GM18907 (cell line): ENCODE measurements at regions not wholly inside any gene's neighbourhood (a gene's known extent, or its start where the extent isn't known, plus 50 kb on each side); places are given as distances from the start of the nearest gene placed in this dataset.
"Not testable (repeated sequence)": the region's sequence is repeated elsewhere in the genome, so short reads cannot be mapped to it uniquely, and the experiment has no call there.

Source experiments
- ATAC-seq: cut with Tn5 transposase; IDR thresholded peaks from one replicate; pipeline ENCODE4 v1.9.1; 2021; ENCODE audit warnings: mild to moderate bottlenecking, moderate library complexity; ENCODE audit not compliant: unreplicated experiment

DNA sequence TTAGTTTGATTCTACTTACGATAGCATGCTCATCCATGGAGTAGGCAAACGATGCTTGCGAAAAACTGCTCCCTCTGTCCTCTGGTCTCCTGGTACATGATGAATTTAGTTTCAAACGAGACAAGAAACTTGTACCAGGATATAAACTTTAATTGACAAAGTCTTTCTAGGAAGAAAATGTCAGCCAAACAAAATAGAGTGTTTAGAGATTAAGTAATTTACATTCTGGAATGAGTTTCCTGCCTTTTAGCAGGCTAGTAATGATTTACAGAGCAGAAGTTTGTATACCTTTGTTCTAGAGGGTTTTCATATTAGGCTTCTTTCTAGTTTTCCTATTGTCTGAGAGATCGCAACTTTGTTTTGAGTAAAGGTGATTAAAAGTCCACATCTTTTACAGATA lies 206.9 kb downstream of the RPL10L start:
- no peak for ATAC-seq

DNA sequence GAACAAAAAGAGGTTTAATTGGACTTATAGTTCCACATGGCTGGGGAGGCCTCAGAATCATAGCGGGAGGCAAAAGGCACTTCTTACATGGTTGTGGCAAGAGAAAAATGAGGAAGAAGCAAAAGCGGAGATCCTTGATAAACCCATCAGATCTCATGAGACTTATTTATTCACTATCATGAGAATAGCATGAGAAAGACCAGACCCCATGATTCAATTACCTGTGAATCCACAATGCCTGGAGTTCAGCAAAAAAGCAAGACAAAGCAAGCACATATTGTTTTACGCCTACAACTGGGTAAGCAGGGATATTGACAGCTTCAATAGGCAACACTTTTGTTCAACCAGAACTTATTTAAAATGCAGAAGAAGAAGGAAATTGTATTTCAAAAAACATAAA lies 218.2 kb downstream of the RPL10L start:
- ATAC-seq, result no peak

DNA sequence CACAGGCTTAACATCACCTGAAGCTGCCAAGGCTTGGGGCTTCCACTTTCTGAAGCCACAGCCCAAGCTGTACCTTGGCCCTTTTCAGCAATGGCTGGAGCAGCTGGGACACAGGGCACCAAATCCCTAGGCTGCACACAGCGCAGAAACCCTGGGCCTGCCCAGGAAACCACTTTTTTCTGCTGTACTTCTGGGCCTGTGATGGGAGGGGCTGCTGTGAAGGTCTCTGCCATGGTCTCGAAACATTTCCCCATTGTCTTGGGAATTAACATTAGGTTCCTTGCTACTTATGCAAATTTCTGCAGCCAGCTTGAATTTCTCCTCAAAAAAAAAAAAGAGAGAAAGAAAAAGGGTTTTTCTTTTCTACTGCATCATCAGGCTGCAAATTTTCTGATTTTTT lies 219.1 kb downstream of the RPL10L start:
- no peak for ATAC-seq

DNA sequence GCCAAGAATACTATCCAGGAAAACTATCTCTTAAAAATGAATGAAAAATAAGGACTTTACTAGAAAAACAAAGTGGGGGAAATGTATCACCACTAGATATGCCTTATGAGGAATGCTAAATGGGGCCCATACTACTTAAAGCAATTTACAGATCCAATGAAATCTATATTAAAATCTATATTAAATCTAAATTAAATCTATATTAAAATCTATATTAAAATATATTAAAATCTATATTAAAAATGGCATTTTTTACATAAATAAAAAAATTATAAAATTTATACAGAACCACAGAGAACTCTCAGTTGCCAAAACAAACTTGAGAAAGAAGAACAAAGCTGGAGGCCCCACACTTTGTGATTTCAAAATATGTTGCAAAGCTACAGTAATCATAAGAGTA lies 234.5 kb downstream of the RPL10L start:
- ATAC-seq, result no peak

DNA sequence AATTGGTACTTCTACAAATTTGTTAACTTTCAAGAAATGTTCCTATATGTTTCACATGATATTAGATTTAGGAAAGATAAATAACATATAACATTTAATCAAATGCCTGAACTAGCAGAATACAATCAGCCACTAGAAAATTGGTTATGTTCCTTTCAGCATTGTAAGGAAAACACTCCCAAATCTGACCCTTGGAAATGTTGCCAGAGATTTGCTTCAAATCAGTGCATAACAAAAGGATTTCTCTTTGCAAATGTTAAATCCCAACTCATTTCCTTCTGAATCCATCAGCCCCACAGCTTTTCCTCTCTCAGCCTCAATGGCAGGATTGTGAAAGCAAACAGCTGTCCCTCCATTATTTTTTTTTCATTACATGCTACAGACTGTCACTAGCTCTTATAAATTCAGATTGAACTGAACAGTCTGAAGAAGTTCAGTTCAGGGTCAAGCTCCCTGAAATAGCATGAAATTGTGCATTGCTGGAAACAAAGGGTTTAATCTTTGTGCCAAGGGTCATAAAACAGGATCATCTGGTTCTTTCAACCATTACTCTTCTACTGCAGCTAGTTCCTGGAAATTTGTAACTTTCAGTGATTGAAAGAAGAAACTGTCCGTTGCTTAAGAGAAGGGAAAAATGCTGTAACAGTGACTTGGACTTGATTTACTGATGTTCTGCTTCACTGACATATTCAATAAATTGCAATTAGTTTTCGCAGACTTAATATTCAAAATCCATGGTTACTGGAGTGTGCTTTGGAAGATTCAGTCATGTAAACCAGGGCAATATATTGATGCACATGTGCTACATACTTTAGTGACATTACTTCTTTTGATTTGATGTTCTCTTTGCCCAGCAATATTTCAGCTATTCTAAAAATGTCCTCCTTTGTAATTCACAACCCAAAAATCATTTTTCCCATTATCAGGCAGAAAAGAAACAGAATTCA lies 246.4 kb downstream of the RPL10L start:
- ATAC-seq, result no peak

DNA sequence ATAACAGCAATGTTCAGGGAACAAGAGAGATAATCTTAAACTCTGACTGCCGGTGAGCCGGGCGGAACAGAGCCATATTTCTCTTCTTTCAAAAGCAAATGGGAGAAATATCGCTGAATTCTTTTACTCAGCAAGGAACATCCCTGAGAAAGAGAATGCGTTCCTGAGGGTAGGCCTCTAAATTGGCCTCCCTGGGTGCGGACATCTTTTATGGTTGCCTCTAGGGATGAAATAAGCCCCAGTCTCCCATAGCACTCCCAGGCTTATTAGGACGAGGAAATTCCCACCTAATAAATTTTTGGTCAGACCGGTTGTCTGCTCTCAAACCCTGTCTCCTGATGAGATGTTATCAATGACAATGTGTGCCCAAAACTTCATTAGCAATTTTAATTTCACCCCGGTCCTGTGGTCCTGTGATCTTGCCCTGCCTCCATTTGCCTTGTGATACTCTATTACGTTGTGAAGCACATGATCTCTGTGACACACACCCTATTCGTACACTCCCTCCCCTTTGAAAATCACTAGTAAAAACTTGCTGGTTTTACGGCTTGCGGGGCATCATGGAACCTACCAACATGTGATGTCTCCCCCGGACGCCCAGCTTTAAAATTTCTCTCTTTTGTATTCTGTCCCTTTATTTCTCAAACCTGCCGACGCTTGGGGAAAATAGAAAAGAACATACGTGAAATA lies 249.4 kb downstream of the RPL10L start:
- ATAC-seq, result not testable (repeated sequence)

DNA sequence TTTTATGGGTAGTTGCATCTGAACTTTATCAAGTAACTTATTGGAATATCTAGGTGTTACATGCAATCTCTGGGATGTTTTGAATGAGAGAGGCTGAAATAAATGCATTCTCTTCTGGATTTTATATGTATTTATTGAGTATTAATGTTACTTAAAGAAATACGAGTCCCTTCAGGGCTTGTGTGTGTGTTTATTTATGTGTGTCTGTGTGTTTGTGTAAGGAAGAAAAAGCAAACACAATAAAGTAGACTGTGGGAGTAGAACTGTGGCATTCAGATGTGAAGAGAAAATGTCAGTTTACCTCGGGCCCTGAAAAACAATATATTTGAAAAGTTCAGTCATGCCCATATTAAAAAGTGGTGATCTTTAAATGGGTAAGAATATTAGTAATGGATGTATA lies 250.5 kb downstream of the RPL10L start:
- no peak for ATAC-seq

DNA sequence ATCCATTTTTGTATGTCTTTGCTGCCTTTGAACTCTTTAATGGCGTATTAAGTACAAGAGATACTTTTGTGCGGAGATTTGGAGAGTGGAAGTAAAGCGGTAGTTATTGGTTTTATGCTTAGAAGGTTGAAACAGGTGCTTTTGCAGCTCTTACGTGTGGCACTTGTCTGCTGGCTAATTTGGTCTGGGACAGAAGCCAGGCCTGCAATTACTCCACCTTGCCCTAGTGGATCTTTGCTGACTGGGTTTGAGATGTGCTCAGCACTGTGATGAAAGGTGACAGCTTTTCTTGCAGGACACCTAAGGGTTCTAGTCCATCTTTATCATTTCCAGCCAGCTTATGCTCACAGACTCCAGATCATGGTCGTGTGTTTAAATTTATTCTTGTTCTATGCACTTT lies 252.5 kb downstream of the RPL10L start:
- no peak for ATAC-seq

DNA sequence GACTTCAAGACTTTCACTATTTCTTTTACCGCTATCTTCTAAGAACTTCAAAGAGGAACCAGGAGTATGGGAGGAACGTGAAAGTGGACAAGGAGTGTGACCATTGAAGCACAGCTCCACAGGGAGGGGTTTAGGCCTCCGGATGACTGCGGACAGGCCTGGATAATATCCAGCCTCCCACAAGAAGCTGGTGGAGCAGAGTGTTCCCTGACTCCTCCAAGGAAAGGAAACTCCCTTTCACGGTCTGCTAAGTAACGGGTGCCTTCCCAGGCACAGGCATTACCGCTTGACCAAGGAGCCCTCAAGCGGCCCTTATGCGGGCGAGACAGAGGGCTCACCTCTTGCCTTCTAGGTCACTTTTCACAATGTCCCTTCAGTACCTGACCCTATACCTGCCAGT lies 267.0 kb downstream of the RPL10L start:
- no peak for ATAC-seq

DNA sequence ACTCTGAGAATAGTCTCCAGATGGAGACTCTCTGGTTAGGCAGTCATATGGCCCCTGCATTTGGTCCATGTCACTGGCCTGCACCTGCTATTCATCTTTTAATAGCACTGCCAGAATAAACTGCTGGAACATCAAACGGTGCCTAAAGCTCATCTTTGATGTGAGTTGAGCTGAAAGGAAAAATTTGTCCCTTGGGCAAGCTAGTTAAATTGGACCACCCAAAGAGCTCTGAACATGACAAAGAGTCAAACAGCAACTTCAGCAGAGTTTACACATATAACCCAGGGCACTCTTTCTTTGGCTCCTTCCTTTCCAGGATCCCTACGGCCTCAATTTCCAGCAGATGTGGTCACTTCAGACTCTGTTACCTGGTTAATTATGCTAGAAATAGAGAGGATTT lies 269.9 kb downstream of the RPL10L start:
- no peak for ATAC-seq

DNA sequence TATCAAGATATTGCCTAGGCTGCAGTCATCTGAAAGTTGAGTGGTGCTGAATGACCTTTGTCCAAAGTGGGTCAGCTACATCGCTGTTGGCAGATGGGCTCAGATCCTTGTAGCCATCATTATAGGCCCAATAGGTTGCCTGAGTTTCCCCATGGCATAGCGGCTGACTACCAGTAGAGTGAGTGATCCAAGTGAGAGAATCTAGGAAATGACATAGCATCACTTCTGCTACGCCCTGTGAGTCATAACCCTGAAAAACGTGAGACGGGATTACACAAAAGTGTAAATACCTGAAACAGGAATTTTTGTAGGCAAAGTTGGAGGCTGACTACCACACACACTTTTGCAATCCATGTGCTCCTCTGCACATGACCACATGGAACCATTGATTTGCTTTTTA lies 273.3 kb downstream of the RPL10L start:
- ATAC-seq, result no peak

DNA sequence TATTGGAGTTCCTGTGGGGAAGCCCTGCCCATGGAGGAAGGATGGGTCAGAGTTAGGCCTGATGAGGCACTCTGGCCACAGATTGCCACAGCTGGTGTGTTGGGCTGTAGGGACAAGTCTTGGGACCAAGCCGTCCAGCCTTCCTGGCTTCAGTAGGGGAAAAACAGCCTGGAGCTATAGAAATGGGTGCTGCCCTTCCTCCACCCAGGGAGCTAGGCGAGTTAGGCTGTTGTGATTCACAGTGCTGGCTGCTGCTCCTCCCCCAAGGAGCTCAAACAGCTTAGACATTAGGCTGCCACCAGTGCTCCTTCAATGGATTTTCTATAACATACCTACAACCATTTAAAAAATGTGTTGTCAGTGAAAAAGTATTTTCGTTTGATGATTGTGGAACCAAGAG lies 274.3 kb downstream of the RPL10L start:
- ATAC-seq, result no peak

DNA sequence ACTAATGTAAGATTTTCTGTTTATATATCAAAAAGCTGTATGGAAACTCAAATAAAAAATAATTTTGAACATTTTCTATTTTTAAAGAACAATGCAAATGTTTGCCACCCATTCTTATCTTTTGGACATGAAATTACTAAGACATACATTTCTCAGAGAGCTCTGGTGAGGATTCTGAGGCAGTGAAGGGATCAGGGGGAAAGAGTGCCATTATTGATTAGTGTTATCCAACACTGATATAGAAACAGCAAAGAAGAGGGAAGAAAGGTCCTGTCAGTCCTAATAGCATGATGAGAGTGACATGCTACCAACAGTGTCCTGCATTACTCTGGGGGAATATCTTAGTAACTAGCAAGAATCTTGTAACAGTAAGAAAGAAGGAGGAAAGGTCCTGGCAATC lies 282.2 kb downstream of the RPL10L start:
- no peak for ATAC-seq

DNA sequence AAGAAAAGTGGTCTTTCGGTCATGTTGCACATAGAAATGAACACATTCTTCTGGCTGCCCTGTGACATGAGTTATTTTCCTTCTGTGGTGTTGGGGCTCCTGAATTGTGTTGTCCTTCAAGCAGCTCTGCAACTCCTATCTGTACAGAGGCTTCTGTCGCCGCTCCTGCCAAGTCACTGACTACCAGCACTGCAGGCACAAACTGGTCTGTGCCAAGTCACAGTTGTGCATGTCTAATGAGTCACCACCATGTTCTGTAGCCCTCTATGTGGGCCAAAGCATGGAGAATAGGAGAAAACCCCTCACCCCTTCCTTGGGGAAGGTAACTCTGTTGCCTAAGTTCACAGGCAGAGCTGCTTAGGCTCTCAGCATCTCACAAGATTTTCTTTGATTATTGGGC lies 283.3 kb downstream of the RPL10L start:
- no peak for ATAC-seq

DNA sequence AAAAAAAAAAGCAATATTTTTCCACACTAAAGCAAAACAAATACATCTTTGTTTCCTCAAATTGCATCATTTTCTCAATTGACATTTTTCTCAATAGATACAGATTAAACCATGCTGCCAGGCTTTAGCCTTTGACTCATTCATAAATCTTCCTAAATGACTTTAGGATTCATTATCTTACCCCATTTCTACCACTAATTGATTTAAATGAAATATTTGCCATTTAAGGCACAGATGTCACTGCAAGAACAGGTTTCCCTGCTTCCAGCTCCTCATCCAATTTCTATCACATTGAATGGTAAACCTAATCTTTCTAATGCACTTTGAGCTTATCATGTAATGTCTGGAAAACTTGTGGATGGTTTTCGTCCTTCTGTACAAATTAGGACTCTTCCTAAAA lies 298.7 kb downstream of the RPL10L start:
- no peak for ATAC-seq

DNA sequence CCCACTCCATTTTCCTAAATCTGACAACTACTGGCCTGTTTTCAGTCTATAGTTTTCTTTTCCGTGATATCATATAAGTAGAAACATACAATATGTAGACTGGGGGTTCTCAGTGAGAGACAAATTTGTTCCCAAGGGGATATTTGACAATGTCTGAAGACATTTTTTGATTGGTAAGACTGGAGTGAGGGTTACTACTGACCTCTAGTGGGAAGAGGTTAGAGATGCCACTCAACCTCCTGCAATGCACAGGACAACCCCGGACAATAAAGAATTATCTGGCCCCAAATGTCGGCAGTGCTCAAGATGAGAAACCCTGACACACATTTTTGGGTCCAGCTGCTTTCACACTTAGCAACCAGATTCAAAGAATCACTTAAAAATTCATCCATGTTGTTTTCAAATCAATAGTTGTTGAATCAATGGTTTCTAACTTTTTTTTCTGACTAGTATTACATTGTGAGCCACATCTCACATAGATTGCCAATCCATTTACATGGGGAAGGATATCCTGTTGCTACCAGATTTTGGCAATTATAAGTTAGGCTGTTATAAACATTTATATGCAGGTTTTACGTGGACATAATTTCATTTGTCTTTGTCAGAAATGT lies 307.1 kb downstream of the RPL10L start:
- ATAC-seq, result peak; percentile 78

DNA sequence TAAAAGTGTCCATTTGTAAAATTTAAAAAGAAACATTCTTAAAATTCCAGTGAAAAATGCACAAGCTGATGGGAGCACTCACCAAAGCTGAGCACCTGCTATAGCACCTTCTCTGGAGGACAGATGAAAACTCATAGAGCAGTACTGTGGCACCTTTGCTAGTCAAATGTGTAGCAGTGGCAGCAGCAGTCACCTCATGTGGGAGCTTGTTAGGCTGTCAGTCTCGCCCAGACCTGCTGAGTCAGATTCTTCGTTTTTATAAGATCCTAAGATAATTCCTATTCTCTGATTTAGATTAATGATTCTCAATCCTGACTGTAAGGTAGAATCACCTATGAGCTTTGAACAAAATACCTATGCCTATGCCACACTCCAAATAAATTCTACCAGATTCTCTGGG lies 325.8 kb downstream of the RPL10L start:
- no peak for ATAC-seq

DNA sequence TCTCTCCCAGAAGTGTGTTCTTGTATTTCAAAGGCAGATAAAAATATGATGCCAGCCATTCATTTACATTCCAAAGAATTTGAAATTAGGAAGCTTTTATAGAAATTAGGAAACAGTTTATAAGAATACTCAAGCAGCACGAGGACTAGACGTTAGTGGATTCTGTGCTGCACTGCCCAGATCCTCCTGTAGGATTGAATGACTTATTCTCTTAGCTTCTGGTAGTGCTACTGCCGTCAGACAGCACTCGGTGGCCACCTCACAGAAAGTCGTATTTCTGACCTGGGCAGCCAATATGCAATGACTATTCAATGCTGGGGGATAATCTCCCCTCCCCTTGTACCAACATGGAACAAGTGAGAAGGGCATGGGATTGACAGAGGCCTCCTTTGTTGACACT lies 326.4 kb downstream of the RPL10L start:
- ATAC-seq, result no peak

DNA sequence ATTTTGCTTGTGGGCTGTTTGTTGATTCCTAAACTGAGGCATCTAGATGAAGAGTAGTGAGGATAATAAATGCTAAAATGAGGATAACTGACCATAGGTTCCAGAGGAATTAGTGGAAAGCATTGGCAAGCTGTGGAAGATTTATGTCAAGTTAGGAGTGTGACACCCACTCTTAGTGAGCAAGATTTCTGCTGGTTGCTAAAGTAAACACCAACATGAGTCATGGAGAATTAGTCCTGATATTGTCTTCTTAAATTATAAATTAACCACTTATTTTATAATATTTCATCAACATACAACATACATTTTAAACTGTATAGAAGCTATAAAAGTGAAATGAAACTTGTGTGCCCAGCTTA lies 328.2 kb downstream of the RPL10L start:
- ATAC-seq, result no peak

DNA sequence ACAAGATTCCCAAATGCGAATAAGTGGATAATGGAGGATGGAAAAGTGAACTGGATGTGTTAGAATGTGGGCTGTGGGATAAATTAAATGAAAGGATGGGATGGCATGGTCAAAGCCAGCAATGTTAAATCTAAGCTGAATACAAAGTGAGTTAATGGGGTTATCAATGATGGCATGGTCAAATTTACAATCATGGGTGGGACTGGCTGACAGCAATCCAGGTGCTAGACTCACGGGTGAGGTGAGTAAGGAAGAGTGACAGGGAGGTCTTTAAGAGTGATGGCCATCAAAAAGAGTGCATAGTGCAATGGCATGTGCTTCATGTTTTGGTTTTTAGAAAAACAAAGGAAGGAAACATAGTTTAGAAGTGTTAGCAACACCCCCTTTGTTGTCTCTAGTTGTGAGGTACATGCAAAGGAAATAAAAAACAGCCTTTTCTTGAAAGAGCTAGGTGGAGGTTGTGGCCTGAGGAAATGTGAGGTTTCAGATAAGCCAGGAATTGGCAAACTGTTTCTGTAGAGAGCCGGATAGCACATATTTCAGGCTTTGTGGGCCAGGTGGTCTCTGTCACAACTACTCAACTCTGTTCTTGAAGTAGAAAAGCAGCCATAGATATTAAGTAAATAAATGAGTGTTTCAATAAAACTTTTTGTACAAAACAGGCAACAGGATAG lies 328.7 kb downstream of the RPL10L start:
- ATAC-seq, result no peak

DNA sequence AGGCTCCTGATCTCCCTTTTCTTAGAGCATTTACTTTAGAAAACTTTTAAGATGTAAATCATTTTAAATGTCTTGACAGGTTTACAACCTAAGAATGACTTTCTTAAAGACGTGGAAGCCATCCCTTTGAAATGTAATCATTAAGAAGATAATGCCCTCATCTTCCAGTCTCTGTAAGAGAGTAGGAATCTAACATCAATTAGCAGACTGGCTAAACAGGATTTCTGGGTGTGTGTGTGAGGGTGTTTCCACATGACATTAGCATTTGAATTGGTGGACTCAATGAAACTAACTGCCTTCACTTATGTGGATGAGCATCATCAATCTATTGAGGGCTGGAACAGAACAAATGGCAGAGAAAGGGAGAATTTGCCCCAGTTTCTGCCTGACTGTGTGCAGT lies 329.5 kb downstream of the RPL10L start:
- ATAC-seq, result no peak
